ENCODE measurements at regions not wholly inside any gene's neighbourhood (a gene's known extent, or its start where the extent isn't known, plus 50 kb on each side); places are given as distances from the start of the nearest gene placed in this dataset.

GRCh38 chr20:52840041-52840440 is 132.1 kb upstream of the TSHZ2 start:
- intact Hi-C loops (cut with micrococcal nuclease; ENCODE audit: unreplicated experiment) = no loop called here
- CTCF ChIA-PET = no interaction called here
- no peak overlapping the region for H3K27ac ChIP-seq (ENCODE audit: low read depth, low read length, poor library complexity, severe bottlenecking)

GRCh38 chr20:52838510-52839241 is 133.5 kb upstream of the TSHZ2 start:
- ChIA-PET POLR2A (ENCODE audit: low non-redundant PET) (no interaction called here), CTCF (no interaction called here)
- Histone ChIP-seq H3K4me1 (ENCODE audit: insufficient read depth, low read length, poor library complexity, severe bottlenecking) (no peaks in the 10 kb centered on the region), H3K4me3 (ENCODE audit: low read depth, low read length, poor library complexity, severe bottlenecking) (no peak overlapping the region), H3K27ac (ENCODE audit: low read depth, low read length, poor library complexity, severe bottlenecking) (no peak overlapping the region), H3K36me3 (ENCODE audit: insufficient read depth, low read length, poor library complexity, severe bottlenecking) (no peaks in the 10 kb centered on the region), H3K9me3 (ENCODE audit: low read depth, low read length, poor library complexity, severe bottlenecking) (no peaks in the 10 kb centered on the region), H3K27me3 (replicated peaks; ENCODE audit: insufficient read depth, low read depth, low read length, poor library complexity) (no peaks in the 10 kb centered on the region)
- TF ChIP-seq CTCF (conservative IDR thresholded peaks at IDR 0.05; ENCODE audit: low read depth, low read length) = no peak
- no peak for TF ChIP-seq EZH2 (IDR thresholded peaks at IDR 0.05; ENCODE audit: borderline replicate concordance, low read depth, low read length, poor library complexity, severe bottlenecking)
- no TSS peak for BruUV-seq (replicated peaks)
- no peak for DNase-seq (ENCODE audit: low spot score)
- intact Hi-C loops (cut with micrococcal nuclease; ENCODE audit: unreplicated experiment) = no loop called here

More at GRCh38 chr20:52840041-52840440, 132.1 kb upstream of the TSHZ2 start:
- no peak overlapping the region for H3K4me3 ChIP-seq (ENCODE audit: low read depth, low read length, poor library complexity, severe bottlenecking)
- BruUV-seq (replicated peaks) = no TSS peak
- no peak for DNase-seq (ENCODE audit: low spot score)
- TF ChIP-seq CTCF (conservative IDR thresholded peaks at IDR 0.05; ENCODE audit: low read depth, low read length) (no peak), EZH2 (IDR thresholded peaks at IDR 0.05; ENCODE audit: borderline replicate concordance, low read depth, low read length, poor library complexity, severe bottlenecking) (no peak)
- no peaks in the 10 kb centered on the region for H3K27me3 ChIP-seq (replicated peaks; ENCODE audit: insufficient read depth, low read depth, low read length, poor library complexity)
- POLR2A ChIA-PET (ENCODE audit: low non-redundant PET) = no interaction called here
- no peaks in the 10 kb centered on the region for H3K4me1 ChIP-seq (ENCODE audit: insufficient read depth, low read length, poor library complexity, severe bottlenecking)
- H3K36me3 ChIP-seq (ENCODE audit: insufficient read depth, low read length, poor library complexity, severe bottlenecking) = no peaks in the 10 kb centered on the region
- no peaks in the 10 kb centered on the region for H3K9me3 ChIP-seq (ENCODE audit: low read depth, low read length, poor library complexity, severe bottlenecking)

- CTCF ChIA-PET = no interaction called here
- POLR2A ChIA-PET (ENCODE audit: low non-redundant PET) = no interaction called here
- Histone ChIP-seq H3K4me3 (ENCODE audit: low read depth, low read length, poor library complexity, severe bottlenecking) (no peak overlapping the region), H3K36me3 (ENCODE audit: insufficient read depth, low read length, poor library complexity, severe bottlenecking) (no peaks in the 10 kb centered on the region), H3K4me1 (ENCODE audit: insufficient read depth, low read length, poor library complexity, severe bottlenecking) (no peaks in the 10 kb centered on the region), H3K27ac (ENCODE audit: low read depth, low read length, poor library complexity, severe bottlenecking) (no peak overlapping the region), H3K9me3 (ENCODE audit: low read depth, low read length, poor library complexity, severe bottlenecking) (no peaks in the 10 kb centered on the region), H3K27me3 (replicated peaks; ENCODE audit: insufficient read depth, low read depth, low read length, poor library complexity) (no peaks in the 10 kb centered on the region)
- no TSS peak for BruUV-seq (replicated peaks)
- no peak for TF ChIP-seq EZH2 (IDR thresholded peaks at IDR 0.05; ENCODE audit: borderline replicate concordance, low read depth, low read length, poor library complexity, severe bottlenecking)
- TF ChIP-seq CTCF (conservative IDR thresholded peaks at IDR 0.05; ENCODE audit: low read depth, low read length) = no peak
- intact Hi-C loops (cut with micrococcal nuclease; ENCODE audit: unreplicated experiment) = no loop called here
- peak; percentile 19 for DNase-seq (ENCODE audit: low spot score)
Measured at GRCh38 chr20:52837378-52837777, 134.8 kb upstream of the TSHZ2 start.
